ENCODE measurements at regions not wholly inside any gene's neighbourhood (a gene's known extent, or its start where the extent isn't known, plus 50 kb on each side); places are given as distances from the start of the nearest gene placed in this dataset.

- TF ChIP-seq CTCF (IDR thresholded peaks at IDR 0.05): no peak
Observed at GRCh38 chr5:60263346-60263745, 369.8 kb upstream of the PDE4D start.

GRCh38 chr5:60262576-60263295, 369.2 kb upstream of the PDE4D start:
- no peak for TF ChIP-seq CTCF (IDR thresholded peaks at IDR 0.05)
- H3K27me3 ChIP-seq: no peaks in the 10 kb centered on the region
- no peaks in the 10 kb centered on the region for H3K36me3 ChIP-seq
- peak; percentile 50 for ATAC-seq
- intact Hi-C loops (cut with DNase I): no loop called here
- H3K4me3 ChIP-seq: no peak overlapping the region
- H3K9me3 ChIP-seq: no peaks in the 10 kb centered on the region
- peak overlapping the region in 1 of 2 donors; percentile 40 for H3K27ac ChIP-seq
- peaks cover 0 to 25% of the 10 kb centered on the region in 2 donors for H3K4me1 ChIP-seq
- no peak for DNase-seq

More at GRCh38 chr5:60263346-60263745, 369.8 kb upstream of the PDE4D start:
- H3K36me3 ChIP-seq: no peaks in the 10 kb centered on the region
- no peaks in the 10 kb centered on the region for H3K9me3 ChIP-seq
- intact Hi-C loops (cut with DNase I): no loop called here
- ATAC-seq: no peak
- peak overlapping the region in 1 of 2 donors; percentile 40 for H3K27ac ChIP-seq
- H3K4me1 ChIP-seq: peaks cover 0 to 19% of the 10 kb centered on the region in 2 donors
- no peaks in the 10 kb centered on the region for H3K27me3 ChIP-seq
- H3K4me3 ChIP-seq: no peak overlapping the region
- no peak for DNase-seq

GRCh38 chr5:60261732-60262131, 368.2 kb upstream of the PDE4D start:
- DNase-seq (no peak), ATAC-seq (no peak)
- Histone ChIP-seq H3K36me3 (no peaks in the 10 kb centered on the region), H3K4me1 (peaks cover 0 to 30% of the 10 kb centered on the region in 2 donors), H3K27ac (no peak overlapping the region), H3K9me3 (no peaks in the 10 kb centered on the region), H3K27me3 (no peaks in the 10 kb centered on the region), H3K4me3 (no peak overlapping the region)
- intact Hi-C loops (cut with DNase I): no loop called here
- no peak for TF ChIP-seq CTCF (IDR thresholded peaks at IDR 0.05)

GRCh38 chr5:60260658-60261057, 367.1 kb upstream of the PDE4D start:
- Histone ChIP-seq H3K36me3 (no peaks in the 10 kb centered on the region), H3K4me3 (no peak overlapping the region), H3K27ac (no peak overlapping the region), H3K27me3 (no peaks in the 10 kb centered on the region), H3K9me3 (no peaks in the 10 kb centered on the region), H3K4me1 (peaks cover 0 to 30% of the 10 kb centered on the region in 2 donors)
- intact Hi-C loops (cut with DNase I): no loop called here
- TF ChIP-seq CTCF (IDR thresholded peaks at IDR 0.05): no peak
- no peak for DNase-seq
- no peak for ATAC-seq

- Histone ChIP-seq H3K9me3 (no peaks in the 10 kb centered on the region), H3K36me3 (no peaks in the 10 kb centered on the region), H3K4me1 (peaks cover 0 to 30% of the 10 kb centered on the region in 2 donors), H3K27ac (peak overlapping the region in 1 of 2 donors; percentile 58), H3K27me3 (no peaks in the 10 kb centered on the region), H3K4me3 (no peak overlapping the region)
- intact Hi-C loops (cut with DNase I): no loop called here
- DNase-seq (no peak), ATAC-seq (peak; percentile 41)
- no peak for TF ChIP-seq CTCF (IDR thresholded peaks at IDR 0.05)
Observed at GRCh38 chr5:60259730-60260129, 366.2 kb upstream of the PDE4D start.

Measured in left lung (tissue), 4 donors.